Suppressor macrophage treated with lipopolysaccharide for 4 hours (primary cell): ENCODE measurements at regions not wholly inside any gene's neighbourhood (a gene's known extent, or its start where the extent isn't known, plus 50 kb on each side); places are given as distances from the start of the nearest gene placed in this dataset.
A peak's percentile ranks its signal among the peaks of the same experiment; 100 is the strongest.

Experiments used
- DNase-seq: peaks from one replicate; pipeline ENCODE4 v3.0.0-alpha.2; 2020

GRCh38 chr1:29744684-29745490 is 508.6 kb downstream of the PTPRU start:
- DNase-seq, result no peak

GRCh38 chr1:29743931-29744330 is 507.6 kb downstream of the PTPRU start:
- no peak for DNase-seq

GRCh38 chr1:29743264-29743663 is 506.9 kb downstream of the PTPRU start:
- no peak for DNase-seq

GRCh38 chr1:29739176-29739575 is 502.9 kb downstream of the PTPRU start:
- no peak for DNase-seq

- DNase-seq, result peak; percentile 82
These were observed 500.4 kb downstream of the PTPRU start for GRCh38 chr1:29736582-29737188.

- DNase-seq, result peak; percentile 73
These were observed 496.1 kb downstream of the PTPRU start for GRCh38 chr1:29732453-29732852.

- no peak for DNase-seq
These were observed 494.3 kb downstream of the PTPRU start for GRCh38 chr1:29730623-29731022.

GRCh38 chr1:29729281-29729680 is 493.0 kb downstream of the PTPRU start:
- DNase-seq, result no peak

- no peak for DNase-seq
These were observed 492.4 kb downstream of the PTPRU start for GRCh38 chr1:29728703-29729102.

GRCh38 chr1:29725262-29725661 is 488.9 kb downstream of the PTPRU start:
- DNase-seq, result no peak

GRCh38 chr1:29722598-29722997 is 486.3 kb downstream of the PTPRU start:
- no peak for DNase-seq

- DNase-seq, result peak; percentile 91
These were observed 482.9 kb downstream of the PTPRU start for GRCh38 chr1:29719253-29719652.

GRCh38 chr1:29718791-29719190 is 482.5 kb downstream of the PTPRU start:
- no peak for DNase-seq

GRCh38 chr1:29716306-29716705 is 480.0 kb downstream of the PTPRU start:
- no peak for DNase-seq

GRCh38 chr1:29713857-29714256 is 477.5 kb downstream of the PTPRU start:
- DNase-seq, result no peak

- no peak for DNase-seq
These were observed 476.5 kb downstream of the PTPRU start for GRCh38 chr1:29712801-29713200.

- DNase-seq, result peak; percentile 82
These were observed 475.9 kb downstream of the PTPRU start for GRCh38 chr1:29712284-29712651.

- peak; percentile 92 for DNase-seq
These were observed 475.4 kb downstream of the PTPRU start for GRCh38 chr1:29711582-29712283.

- no peak for DNase-seq
These were observed 473.5 kb downstream of the PTPRU start for GRCh38 chr1:29709704-29710280.

- DNase-seq, result peak; percentile 52
These were observed 472.7 kb downstream of the PTPRU start for GRCh38 chr1:29708796-29709703.

- peak; percentile 54 for DNase-seq
These were observed 472.1 kb downstream of the PTPRU start for GRCh38 chr1:29708381-29708780.

- no peak for DNase-seq
These were observed 471.5 kb downstream of the PTPRU start for GRCh38 chr1:29707796-29708195.

- peak; percentile 52 for DNase-seq
These were observed 470.6 kb downstream of the PTPRU start for GRCh38 chr1:29706936-29707335.
